ENCODE measurements at regions not wholly inside any gene's neighbourhood (a gene's known extent, or its start where the extent isn't known, plus 50 kb on each side); places are given as distances from the start of the nearest gene placed in this dataset.

GRCh38 chrX:114365065-114365834, 218.6 kb upstream of the HTR2C start:
- no peak for DNase-seq (ENCODE audit: low read depth)
- no peak for TF ChIP-seq CTCF (IDR thresholded peaks at IDR 0.05; ENCODE audit: low read length, missing control alignments)

GRCh38 chrX:114372937-114373336, 210.9 kb upstream of the HTR2C start:
- DNase-seq (ENCODE audit: low read depth): no peak
- no peak for TF ChIP-seq CTCF (IDR thresholded peaks at IDR 0.05; ENCODE audit: low read length, missing control alignments)
- no peak overlapping the region for H3K4me3 ChIP-seq (replicated peaks; ENCODE audit: low read depth, low read length)

More at GRCh38 chrX:114365065-114365834, 218.6 kb upstream of the HTR2C start:
- H3K4me3 ChIP-seq (replicated peaks; ENCODE audit: low read depth, low read length): no peak overlapping the region

DNA sequence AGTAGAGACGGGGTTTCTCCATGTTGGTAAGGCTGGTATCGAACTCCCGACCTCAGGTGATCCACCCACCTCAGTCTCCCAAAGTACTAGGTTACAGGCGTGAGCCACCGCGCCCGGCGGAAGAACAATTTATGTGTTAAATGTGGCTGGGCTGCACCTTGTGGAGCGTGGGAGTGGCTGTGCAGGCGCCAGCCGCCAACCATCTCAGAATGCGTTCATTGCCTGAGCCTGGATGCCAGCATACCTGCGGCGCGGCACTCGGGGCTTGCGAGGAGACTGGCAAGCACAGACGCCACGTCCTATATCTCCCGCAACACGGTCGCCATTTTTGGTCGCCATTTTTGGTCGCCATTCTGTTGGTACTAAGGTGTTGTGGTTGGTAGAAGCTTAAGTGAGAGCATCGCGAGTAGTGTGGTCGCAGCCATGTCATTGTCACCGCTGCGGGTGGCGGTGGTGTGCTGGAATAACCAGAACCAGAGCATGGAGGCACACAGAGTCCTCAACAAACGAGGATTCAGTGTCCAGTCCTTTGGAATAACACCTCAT, 193.6 kb upstream of the HTR2C start:
- DNase-seq (ENCODE audit: low read depth): no peak
- no peak for TF ChIP-seq CTCF (IDR thresholded peaks at IDR 0.05; ENCODE audit: low read length, missing control alignments)
- H3K4me3 ChIP-seq (replicated peaks; ENCODE audit: low read depth, low read length): no peak overlapping the region
